ENCODE measurements at regions not wholly inside any gene's neighbourhood (a gene's known extent, or its start where the extent isn't known, plus 50 kb on each side); places are given as distances from the start of the nearest gene placed in this dataset.

DNA sequence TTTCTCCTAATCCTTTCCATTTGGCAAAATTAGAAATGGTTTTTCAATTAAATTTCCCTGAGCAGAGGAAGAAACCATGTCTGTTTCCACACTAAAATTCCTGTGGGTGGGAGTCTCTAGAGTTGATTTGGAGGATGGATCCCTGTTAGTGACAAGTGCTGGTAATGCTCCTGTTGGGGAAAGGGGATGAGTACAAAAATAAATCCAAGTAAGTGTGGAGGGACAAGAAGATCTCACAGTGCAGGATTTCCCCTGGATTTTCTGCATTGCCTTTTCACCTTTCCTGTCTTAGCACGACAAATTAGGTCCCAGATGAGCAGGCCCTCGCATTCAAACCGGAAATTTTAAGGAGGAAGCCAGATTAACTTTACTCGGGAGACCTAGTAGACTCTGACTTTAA, 107.5 kb downstream of the DAD1 start:
- TF ChIP-seq EZH2phosphoT487 (IDR thresholded peaks at IDR 0.05; ENCODE audit: borderline replicate concordance, low read length) (no peak), CTCF (IDR thresholded peaks at IDR 0.05; ENCODE audit: low read depth, low read length, poor library complexity, severe bottlenecking) (no peak)
- no peaks in the 10 kb centered on the region for H3K9me2 ChIP-seq (replicated peaks; ENCODE audit: control insufficient read depth, low read length)
- no peaks in the 10 kb centered on the region for H4K20me1 ChIP-seq (ENCODE audit: control insufficient read depth, insufficient read depth, low read depth, low read length)
- H3K79me2 ChIP-seq (ENCODE audit: control insufficient read depth, low read length) = peaks cover 37% of the 10 kb centered on the region
- peaks cover 100% of the 10 kb centered on the region for H3K4me1 ChIP-seq (ENCODE audit: control insufficient read depth, low read length)
- H3K27ac ChIP-seq (ENCODE audit: low read depth, low read length) = peak overlapping the region; percentile 92
- peaks cover 64% of the 10 kb centered on the region for H3F3A ChIP-seq (ENCODE audit: control insufficient read depth, insufficient read depth)
- no peaks in the 10 kb centered on the region; the same call in 1 of the 2 replicates for H3K36me3 ChIP-seq (ENCODE audit: control insufficient read depth, low read length)
- peak overlapping the region; percentile 69 for H3K4me2 ChIP-seq (ENCODE audit: low read length)
- H3K4me3 ChIP-seq (ENCODE audit: low read length) = peak overlapping the region; percentile 69
- H3K27me3 ChIP-seq (ENCODE audit: control insufficient read depth, low read length) = no peaks in the 10 kb centered on the region
- no peaks in the 10 kb centered on the region for H3K9me3 ChIP-seq (ENCODE audit: control insufficient read depth, insufficient read depth, low read length)

DNA sequence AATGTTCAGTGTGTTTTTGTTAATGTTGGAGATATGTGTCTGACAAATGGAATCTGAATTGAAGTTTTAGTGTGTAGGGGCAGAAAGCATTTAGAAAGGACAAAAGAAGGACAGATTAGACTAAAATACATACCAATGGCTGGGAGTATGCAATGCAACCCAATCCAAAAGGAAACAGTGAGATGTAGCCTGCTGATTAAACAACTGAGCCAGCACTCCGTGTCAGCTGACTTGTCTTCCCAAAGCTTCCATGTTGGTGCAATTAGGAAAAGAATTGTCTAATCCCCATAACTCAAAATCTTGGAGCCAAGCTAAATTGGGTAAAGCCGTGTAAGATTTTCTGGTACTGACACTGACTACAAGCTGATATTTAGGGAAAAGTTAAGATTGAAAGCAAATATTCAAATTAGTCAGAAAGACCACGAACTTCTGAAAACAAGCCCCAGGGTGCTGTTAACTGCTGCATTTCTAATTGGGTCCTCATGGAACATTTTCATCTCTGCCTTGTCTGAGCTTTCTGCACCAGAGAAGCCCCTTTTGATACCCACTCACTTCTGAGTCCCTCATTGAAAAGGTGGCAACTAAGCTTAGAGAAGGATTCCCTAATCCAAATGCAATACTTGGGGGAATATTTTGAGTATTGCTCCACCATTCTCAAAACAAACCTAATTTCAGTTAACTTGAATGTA, 109.1 kb downstream of the DAD1 start:
- Histone ChIP-seq H4K20me1 (ENCODE audit: control insufficient read depth, insufficient read depth, low read depth, low read length) (no peaks in the 10 kb centered on the region), H3K79me2 (ENCODE audit: control insufficient read depth, low read length) (peaks cover 49% of the 10 kb centered on the region), H3K9me2 (replicated peaks; ENCODE audit: control insufficient read depth, low read length) (no peaks in the 10 kb centered on the region), H3F3A (ENCODE audit: control insufficient read depth, insufficient read depth) (peaks cover 52% of the 10 kb centered on the region), H3K4me1 (ENCODE audit: control insufficient read depth, low read length) (peaks cover 100% of the 10 kb centered on the region), H3K9me3 (ENCODE audit: control insufficient read depth, insufficient read depth, low read length) (no peaks in the 10 kb centered on the region), H3K27me3 (ENCODE audit: control insufficient read depth, low read length) (no peaks in the 10 kb centered on the region), H3K4me2 (ENCODE audit: low read length) (peak overlapping the region; percentile 69), H3K27ac (ENCODE audit: low read depth, low read length) (peak overlapping the region; percentile 92), H3K4me3 (ENCODE audit: low read length) (peak overlapping the region; percentile 69), H3K36me3 (ENCODE audit: control insufficient read depth, low read length) (no peaks in the 10 kb centered on the region; the same call in 1 of the 2 replicates)
- TF ChIP-seq CTCF (IDR thresholded peaks at IDR 0.05; ENCODE audit: low read depth, low read length, poor library complexity, severe bottlenecking) = no peak
- TF ChIP-seq EZH2phosphoT487 (IDR thresholded peaks at IDR 0.05; ENCODE audit: borderline replicate concordance, low read length) = no peak

GRCh38 chr14:22479132-22479531, 109.9 kb downstream of the DAD1 start:
- TF ChIP-seq CTCF (IDR thresholded peaks at IDR 0.05; ENCODE audit: low read depth, low read length, poor library complexity, severe bottlenecking) (no peak), EZH2phosphoT487 (IDR thresholded peaks at IDR 0.05; ENCODE audit: borderline replicate concordance, low read length) (no peak)

More at GRCh38 chr14:22479132-22479531, 109.9 kb downstream of the DAD1 start:
- H3K9me2 ChIP-seq (replicated peaks; ENCODE audit: control insufficient read depth, low read length) = no peaks in the 10 kb centered on the region
- H3K4me2 ChIP-seq (ENCODE audit: low read length) = peak overlapping the region; percentile 69
- no peaks in the 10 kb centered on the region for H4K20me1 ChIP-seq (ENCODE audit: control insufficient read depth, insufficient read depth, low read depth, low read length)
- no peaks in the 10 kb centered on the region for H3K27me3 ChIP-seq (ENCODE audit: control insufficient read depth, low read length)
- peak overlapping the region; percentile 69 for H3K4me3 ChIP-seq (ENCODE audit: low read length)
- peak overlapping the region; percentile 92 for H3K27ac ChIP-seq (ENCODE audit: low read depth, low read length)
- H3K79me2 ChIP-seq (ENCODE audit: control insufficient read depth, low read length) = peaks cover 57% of the 10 kb centered on the region
- H3K4me1 ChIP-seq (ENCODE audit: control insufficient read depth, low read length) = peaks cover 100% of the 10 kb centered on the region
- peaks cover 52% of the 10 kb centered on the region for H3F3A ChIP-seq (ENCODE audit: control insufficient read depth, insufficient read depth)
- H3K36me3 ChIP-seq (ENCODE audit: control insufficient read depth, low read length) = no peaks in the 10 kb centered on the region; the same call in 1 of the 2 replicates
- no peaks in the 10 kb centered on the region for H3K9me3 ChIP-seq (ENCODE audit: control insufficient read depth, insufficient read depth, low read length)

All from DOHH2 (cell line).